Prostate gland (tissue), 2 donors: ENCODE measurements at regions not wholly inside any gene's neighbourhood (a gene's known extent, or its start where the extent isn't known, plus 50 kb on each side); places are given as distances from the start of the nearest gene placed in this dataset.
A peak's percentile ranks its signal among the peaks of the same experiment; 100 is the strongest.

Experiments
- DNase-seq: peaks from one replicate; pipeline ENCODE4 v3.0.0-alpha.2; 2019; ENCODE audit warnings: low spot score
- H3K27ac ChIP-seq, 2 donors: fragments of 200-600 bp; sonication (generic); 2 replicates each; pipeline ENCODE4 v1.5.1; 2017 to 2019
- H3K27me3 ChIP-seq: fragments of 200-600 bp; sonication (generic); replicated peaks from 2 replicates; pipeline ENCODE4 v1.5.1; 2019; ENCODE audit not compliant: insufficient read depth
- H3K36me3 ChIP-seq, 2 donors: fragments of 200-600 bp; sonication (generic); 1 replicate in 1 of 2; 2 replicates in 1 of 2; pipeline versions ENCODE4 v1.5.1 to v1.8.1; 2017 to 2019
- H3K4me1 ChIP-seq: fragments of 200-600 bp; sonication (generic); replicated peaks from 2 replicates; pipeline ENCODE4 v1.5.1; 2019
- H3K4me3 ChIP-seq, 2 donors: fragments of 200-600 bp; sonication (generic); 2 replicates each; pipeline ENCODE4 v1.5.1; 2017 to 2019
- H3K9me3 ChIP-seq: fragments of 200-600 bp; sonication (generic); 2 replicates; pipeline ENCODE4 v1.5.1; 2017
- CTCF ChIP-seq, 4 experiments: fragments of 200-600 bp in 2 of 4; fragments of 450-650 bp in 2 of 4; sonication (generic) in 2 of 4; IDR thresholded peaks; 1 replicate in 3 of 4; 2 replicates in 1 of 4; pipeline ENCODE4 v1.5.1; 2016 to 2019; ENCODE audit warnings: antibody characterized with exemption in 4 of 4, mild to moderate bottlenecking in 2 of 4, moderate library complexity in 2 of 4
- POLR2A ChIP-seq: fragments of 450-650 bp; IDR thresholded peaks from one replicate; pipeline ENCODE4 v1.6.1; 2016; ENCODE audit warnings: antibody characterized with exemption, mild to moderate bottlenecking
- POLR2AphosphoS5 ChIP-seq: sonication (generic); formaldehyde crosslinking; IDR thresholded peaks from one replicate; pipeline ENCODE4 v1.6.1; 2017; ENCODE audit warnings: antibody characterized with exemption
- WGBS: methylation state at CpG from one replicate; pipeline ENCODE4 v1.1.5; 2018; 5-methylcytosine and 5-hydroxymethylcytosine counted together
- intact Hi-C: fragments of 100-400 bp; cut with DNase I; formaldehyde crosslinking; loops from one replicate; pipeline ENCODE4 v1.14.2; 2022

GRCh38 chr6:10315658-10316372, 99.1 kb downstream of the TFAP2A start:
- H3K27ac ChIP-seq = peak overlapping the region; percentile 17 to 55
- no peak for TF ChIP-seq POLR2AphosphoS5
- no peak for TF ChIP-seq POLR2A
- no peak for TF ChIP-seq CTCF (IDR thresholded peaks at IDR 0.05)

GRCh38 chr6:10315034-10315433, 99.8 kb downstream of the TFAP2A start:
- Histone ChIP-seq H3K9me3 (no peaks in the 10 kb centered on the region), H3K4me3 (no peak overlapping the region), H3K36me3 (no peaks in the 10 kb centered on the region), H3K27me3 (no peaks in the 10 kb centered on the region), H3K4me1 (peaks cover 8% of the 10 kb centered on the region), H3K27ac (peak overlapping the region in 1 of 2 donors; percentile 45)
- intact Hi-C loops = no loop called here
- TF ChIP-seq POLR2A = no peak
- TF ChIP-seq CTCF (IDR thresholded peaks at IDR 0.05) = no peak
- TF ChIP-seq POLR2AphosphoS5 = no peak
- 67% methylated on average over 8 of the region's 8 CpGs for WGBS
- no peak for DNase-seq

More at GRCh38 chr6:10315658-10316372, 99.1 kb downstream of the TFAP2A start:
- Histone ChIP-seq H3K4me1 (peaks cover 8% of the 10 kb centered on the region), H3K27me3 (no peaks in the 10 kb centered on the region), H3K9me3 (no peaks in the 10 kb centered on the region), H3K36me3 (no peaks in the 10 kb centered on the region), H3K4me3 (no peak overlapping the region)
- intact Hi-C loops = no loop called here
- WGBS = 41% methylated on average over 7 of the region's 7 CpGs
- no peak for DNase-seq

- no peaks in the 10 kb centered on the region for H3K27me3 ChIP-seq
- peaks cover 8% of the 10 kb centered on the region for H3K4me1 ChIP-seq
- no peaks in the 10 kb centered on the region for H3K9me3 ChIP-seq
- no peak for TF ChIP-seq POLR2A
- no peak for TF ChIP-seq POLR2AphosphoS5
- no peak for TF ChIP-seq CTCF (IDR thresholded peaks at IDR 0.05)
- H3K27ac ChIP-seq = peak overlapping the region in 1 of 2 donors; percentile 45
- H3K4me3 ChIP-seq = no peak overlapping the region
- H3K36me3 ChIP-seq = no peaks in the 10 kb centered on the region
- WGBS = 51% methylated on average over 17 of the region's 17 CpGs
- intact Hi-C loops = no loop called here
- peak; percentile 14 for DNase-seq
Observed at GRCh38 chr6:10314163-10314955, 100.5 kb downstream of the TFAP2A start.

DNA sequence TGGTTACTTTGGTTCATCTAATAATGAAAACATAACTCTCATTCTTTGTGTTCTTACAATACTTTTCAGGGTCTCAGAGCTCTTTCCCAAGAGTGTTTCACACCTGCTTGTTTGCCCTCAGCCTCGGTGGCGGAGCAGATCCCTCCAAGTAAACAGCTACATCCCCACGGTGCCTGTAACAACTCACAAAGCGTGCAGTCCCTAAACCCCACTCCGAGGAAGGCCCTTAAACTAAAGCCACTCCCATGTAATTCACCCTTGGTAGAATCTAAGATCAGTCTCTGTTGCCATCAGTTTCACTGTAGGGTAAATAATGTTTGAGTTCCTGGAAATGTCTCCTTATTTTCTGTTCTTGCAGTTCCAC, 101.1 kb downstream of the TFAP2A start:
- TF ChIP-seq POLR2A (no peak), CTCF (IDR thresholded peaks at IDR 0.05) (no peak), POLR2AphosphoS5 (no peak)
- H3K4me1 ChIP-seq = peaks cover 8% of the 10 kb centered on the region
- no peak for DNase-seq
- intact Hi-C loops = no loop called here
- H3K36me3 ChIP-seq = no peaks in the 10 kb centered on the region
- WGBS = 80% methylated on average over 5 of the region's 5 CpGs
- H3K27me3 ChIP-seq = no peaks in the 10 kb centered on the region
- peak overlapping the region in 1 of 2 donors; percentile 7 for H3K27ac ChIP-seq
- no peak overlapping the region for H3K4me3 ChIP-seq
- H3K9me3 ChIP-seq = no peaks in the 10 kb centered on the region
